ENCODE measurements at regions not wholly inside any gene's neighbourhood (a gene's known extent, or its start where the extent isn't known, plus 50 kb on each side); places are given as distances from the start of the nearest gene placed in this dataset.

- TF ChIP-seq POLR2AphosphoS5 (IDR thresholded peaks at IDR 0.05; ENCODE audit: low read depth, low read length) (no peak), CTCF (IDR thresholded peaks at IDR 0.05) (no peak)
Observed at GRCh38 chr5:97434021-97434420, 251.0 kb upstream of the RIOK2 start.
